Right cardiac atrium (tissue), 5 donors: ENCODE measurements at regions not wholly inside any gene's neighbourhood (a gene's known extent, or its start where the extent isn't known, plus 50 kb on each side); places are given as distances from the start of the nearest gene placed in this dataset.
A peak's percentile ranks its signal among the peaks of the same experiment; 100 is the strongest.

Source experiments
- ATAC-seq, 2 donors: fragments of 200-7000 bp; cut with Tn5 transposase; one replicate each; pipeline versions ENCODE4 v1.8.0 to v1.9.1; 2020; ENCODE audit warnings: moderate library complexity in 2 of 2, mild to moderate bottlenecking in 1 of 2
- DNase-seq, 3 donors: peaks; one replicate each; pipeline ENCODE4 v3.0.0-alpha.2; 2020
- H3K27ac ChIP-seq: one replicate; pipeline ENCODE4 v1.5.1; 2013; ENCODE audit warnings: mild to moderate bottlenecking, low read length, control low read depth, moderate library complexity
- H3K27me3 ChIP-seq: one replicate; pipeline ENCODE4 v1.6.1; 2013; ENCODE audit not compliant: control insufficient read depth, insufficient read depth
- H3K4me1 ChIP-seq: one replicate; pipeline ENCODE4 v1.6.1; 2013; ENCODE audit warnings: low read length; ENCODE audit not compliant: control insufficient read depth, insufficient read depth
- H3K4me3 ChIP-seq: one replicate; pipeline ENCODE4 v1.5.1; 2013; ENCODE audit warnings: low read length, control low read depth
- H3K9me3 ChIP-seq: one replicate; pipeline ENCODE4 v1.6.1; 2013; ENCODE audit warnings: low read length; ENCODE audit not compliant: control insufficient read depth
- WGBS: extraction: QIAGEN DNeasy Blood & Tissue Kit; methylation state at CpG from one replicate; pipeline ENCODE4 v1.1.7; 2013; 5-methylcytosine and 5-hydroxymethylcytosine counted together
- intact Hi-C, 4 donors: fragments of 100-400 bp; cut with DNase I; formaldehyde crosslinking; loops; one replicate each; pipeline versions ENCODE4 v1.11.0 to v1.14.0; 2022 to 2023
- donor health status: healthy with polysubstance abuse.
- donor health status: DM: no; HTN: yes; CAD: no.
- donor health status: DM: no; HTN: no; CAD: no.
- donor health status: DM: no; HTN: yes; CAD: no; lungs with severe emphysema.
- donor health status: DM: yes; HTN: yes; CAD: no.

- 94% methylated on average over 4 of the region's 4 CpGs for WGBS
- Histone ChIP-seq H3K27ac (no peak overlapping the region), H3K9me3 (no peaks in the 10 kb centered on the region), H3K4me3 (no peak overlapping the region), H3K27me3 (no peaks in the 10 kb centered on the region), H3K4me1 (no peaks in the 10 kb centered on the region)
- DNase-seq (no peak), ATAC-seq (no peak)
- intact Hi-C loops: no loop called here
Observed at GRCh38 chr18:24972577-24972976, 379.4 kb downstream of the ZNF521 start.

GRCh38 chr18:24974431-24974830 lies 377.5 kb downstream of the ZNF521 start:
- 75% methylated on average over 2 of the region's 2 CpGs for WGBS
- intact Hi-C loops: no loop called here
- Histone ChIP-seq H3K27me3 (no peaks in the 10 kb centered on the region), H3K9me3 (no peaks in the 10 kb centered on the region), H3K4me1 (no peaks in the 10 kb centered on the region), H3K27ac (no peak overlapping the region), H3K4me3 (no peak overlapping the region)
- no peak for DNase-seq
- no peak for ATAC-seq

GRCh38 chr18:24975496-24976372 lies 376.2 kb downstream of the ZNF521 start:
- intact Hi-C loops: no loop called here
- Histone ChIP-seq H3K9me3 (no peaks in the 10 kb centered on the region), H3K27ac (no peak overlapping the region), H3K4me1 (no peaks in the 10 kb centered on the region), H3K27me3 (no peaks in the 10 kb centered on the region), H3K4me3 (no peak overlapping the region)
- ATAC-seq (no peak), DNase-seq (no peak)
- WGBS: 89% methylated on average over 6 of the region's 6 CpGs

GRCh38 chr18:24976502-24976901 lies 375.5 kb downstream of the ZNF521 start:
- Histone ChIP-seq H3K27me3 (no peaks in the 10 kb centered on the region), H3K4me1 (no peaks in the 10 kb centered on the region), H3K27ac (no peak overlapping the region), H3K9me3 (no peaks in the 10 kb centered on the region), H3K4me3 (no peak overlapping the region)
- DNase-seq: no peak
- intact Hi-C loops: no loop called here
- ATAC-seq: no peak
- WGBS: 67% methylated on average over 4 of the region's 4 CpGs

GRCh38 chr18:24979235-24979634 lies 372.7 kb downstream of the ZNF521 start:
- intact Hi-C loops: no loop called here
- Histone ChIP-seq H3K27me3 (no peaks in the 10 kb centered on the region), H3K27ac (no peak overlapping the region), H3K4me1 (no peaks in the 10 kb centered on the region), H3K4me3 (no peak overlapping the region), H3K9me3 (no peaks in the 10 kb centered on the region)
- WGBS: 78% methylated on average over 4 of the region's 4 CpGs
- no peak for ATAC-seq
- DNase-seq: no peak

- Histone ChIP-seq H3K9me3 (no peaks in the 10 kb centered on the region), H3K27ac (no peak overlapping the region), H3K4me3 (no peak overlapping the region), H3K4me1 (no peaks in the 10 kb centered on the region), H3K27me3 (no peaks in the 10 kb centered on the region)
- 92% methylated on average over 2 of the region's 2 CpGs for whole genome bisulfite sequencing
- intact Hi-C loops: no loop called here
- no peak for ATAC-seq
- no peak for DNase-seq
Observed at GRCh38 chr18:24982831-24983230, 369.1 kb downstream of the ZNF521 start.

- 89% methylated on average over 8 of the region's 8 CpGs for WGBS
- Histone ChIP-seq H3K4me3 (no peak overlapping the region), H3K4me1 (no peaks in the 10 kb centered on the region), H3K9me3 (no peaks in the 10 kb centered on the region), H3K27me3 (no peaks in the 10 kb centered on the region), H3K27ac (no peak overlapping the region)
- intact Hi-C loops: no loop called here
- ATAC-seq (no peak), DNase-seq (no peak)
Observed at GRCh38 chr18:24983566-24984139, 368.3 kb downstream of the ZNF521 start.

- H3K27ac ChIP-seq: no peak overlapping the region
- 50% methylated on average over 4 of the region's 4 CpGs for WGBS
- no peaks in the 10 kb centered on the region for H3K9me3 ChIP-seq
- no peaks in the 10 kb centered on the region for H3K27me3 ChIP-seq
- DNase-seq (no peak), ATAC-seq (no peak)
- H3K4me3 ChIP-seq: no peak overlapping the region
- H3K4me1 ChIP-seq: no peaks in the 10 kb centered on the region
- intact Hi-C loops: no loop called here
Observed at GRCh38 chr18:24985586-24985985, 366.4 kb downstream of the ZNF521 start.

- Histone ChIP-seq H3K27ac (peak overlapping the region; percentile 82), H3K27me3 (no peaks in the 10 kb centered on the region), H3K9me3 (no peaks in the 10 kb centered on the region), H3K4me1 (peaks cover 3% of the 10 kb centered on the region), H3K4me3 (peak overlapping the region; percentile 56)
- intact Hi-C loops: loop anchor here in 1 of 4 donors (2.0 kb wide), 1 partner anchor 362 kb away; no protein-coding TSS in a partner anchor
- ATAC-seq (no peak), DNase-seq (no peak)
- 32% methylated on average over 6 of the region's 6 CpGs for WGBS
Observed at GRCh38 chr18:24986666-24987302, 365.2 kb downstream of the ZNF521 start.

- ATAC-seq (peak; percentile 72 to 76), DNase-seq (peak; percentile 44 to 79 (median 75))
- Histone ChIP-seq H3K9me3 (no peaks in the 10 kb centered on the region), H3K4me3 (peak overlapping the region; percentile 56), H3K27ac (peak overlapping the region; percentile 82), H3K27me3 (no peaks in the 10 kb centered on the region), H3K4me1 (peaks cover 3% of the 10 kb centered on the region)
- WGBS: 35% methylated on average over 9 of the region's 9 CpGs
- intact Hi-C loops: loop anchor here in 1 of 4 donors (2.0 kb wide), 1 partner anchor 361 kb away; no protein-coding TSS in a partner anchor
Observed at GRCh38 chr18:24987303-24988252, 364.4 kb downstream of the ZNF521 start.
